OCI-LY1 (cell line): ENCODE measurements at regions not wholly inside any gene's neighbourhood (a gene's known extent, or its start where the extent isn't known, plus 50 kb on each side); places are given as distances from the start of the nearest gene placed in this dataset.

Experiments used
- H2AFZ ChIP-seq: fragments of 200-600 bp; sonication (generic), shearing (Covaris generic); 2 replicates; pipeline ENCODE4 v1.6.0; 2014; ENCODE audit warnings: antibody characterized with exemption, mild to moderate bottlenecking, low read length
- H3F3A ChIP-seq: fragments of 200-600 bp; sonication (generic), shearing (Covaris generic); 2 replicates; pipeline ENCODE4 v1.6.0; 2014; ENCODE audit warnings: mild to moderate bottlenecking, antibody characterized with exemption, low read length, moderate library complexity; ENCODE audit not compliant: insufficient read depth
- H3K27ac ChIP-seq: fragments of 200-600 bp; sonication (generic); 2 replicates; pipeline ENCODE4 v1.5.1; 2014; ENCODE audit warnings: low read length, mixed run types, mild to moderate bottlenecking, low read depth; ENCODE audit not compliant: poor library complexity, severe bottlenecking
- H3K27me3 ChIP-seq: fragments of 200-600 bp; sonication (generic); 2 replicates; pipeline ENCODE4 v1.6.0; 2014; ENCODE audit warnings: antibody characterized with exemption, mild to moderate bottlenecking, low read length, moderate library complexity; ENCODE audit not compliant: insufficient read depth
- H3K36me3 ChIP-seq: fragments of 200-600 bp; sonication (generic); 2 replicates; pipeline ENCODE4 v1.6.1; 2014; ENCODE audit warnings: mild to moderate bottlenecking, antibody characterized with exemption, low read length, moderate library complexity, mixed read lengths; ENCODE audit not compliant: insufficient read depth
- H3K4me1 ChIP-seq: fragments of 200-600 bp; sonication (generic); 2 replicates; pipeline ENCODE4 v1.5.1; 2014; ENCODE audit warnings: mild to moderate bottlenecking, low read length, moderate library complexity; ENCODE audit not compliant: insufficient read depth, severe bottlenecking
- H3K4me2 ChIP-seq: fragments of 200-600 bp; sonication (generic), shearing (Covaris generic); 2 replicates; pipeline ENCODE4 v1.6.1; 2014; ENCODE audit warnings: low read length
- H3K4me3 ChIP-seq: fragments of 200-600 bp; sonication (generic); 2 replicates; pipeline ENCODE4 v1.5.1; 2014; ENCODE audit warnings: low read length, low read depth, mild to moderate bottlenecking, mixed read lengths; ENCODE audit not compliant: poor library complexity, severe bottlenecking
- H3K79me2 ChIP-seq: fragments of 200-600 bp; shearing (Covaris generic); 2 replicates; pipeline ENCODE4 v1.6.1; 2016; ENCODE audit warnings: mixed run types, low read length, mixed read lengths; ENCODE audit not compliant: insufficient read depth
- H3K9ac ChIP-seq: fragments of 200-600 bp; sonication (generic), shearing (Covaris generic); 2 replicates; pipeline ENCODE4 v1.6.1; 2014; ENCODE audit warnings: mild to moderate bottlenecking, low read length, mixed read lengths
- H3K9me2 ChIP-seq: fragments of 200-600 bp; sonication (generic), shearing (Covaris generic); 2 replicates; pipeline ENCODE4 v1.6.1; 2014; ENCODE audit warnings: low read depth, mild to moderate bottlenecking, low read length, mixed read lengths
- H3K9me3 ChIP-seq: fragments of 200-600 bp; shearing (Covaris generic); 2 replicates; pipeline ENCODE4 v1.6.1; 2014; ENCODE audit warnings: low read length, mixed read lengths
- H4K20me1 ChIP-seq: fragments of 200-600 bp; sonication (generic), shearing (Covaris generic); 2 replicates; pipeline ENCODE4 v1.6.0; 2016; ENCODE audit warnings: mild to moderate bottlenecking, low read length; ENCODE audit not compliant: insufficient read depth
- EZH2 ChIP-seq: fragments of 200-600 bp; sonication (generic), shearing (Covaris generic); IDR thresholded peaks from 2 replicates; pipeline ENCODE4 v1.8.0; 2017; ENCODE audit warnings: borderline replicate concordance, mixed run types, mild to moderate bottlenecking, antibody characterized with exemption, low read length, moderate library complexity, mixed read lengths
- TF ChIP-seq, protein P1 (sequence below): fragments of 200-600 bp; sonication (generic), shearing (Covaris generic); IDR thresholded peaks from 2 replicates; pipeline ENCODE4 v1.5.1; 2017; ENCODE audit warnings: mild to moderate bottlenecking, antibody characterized with exemption, low read length, moderate library complexity, mixed read lengths

DNA sequence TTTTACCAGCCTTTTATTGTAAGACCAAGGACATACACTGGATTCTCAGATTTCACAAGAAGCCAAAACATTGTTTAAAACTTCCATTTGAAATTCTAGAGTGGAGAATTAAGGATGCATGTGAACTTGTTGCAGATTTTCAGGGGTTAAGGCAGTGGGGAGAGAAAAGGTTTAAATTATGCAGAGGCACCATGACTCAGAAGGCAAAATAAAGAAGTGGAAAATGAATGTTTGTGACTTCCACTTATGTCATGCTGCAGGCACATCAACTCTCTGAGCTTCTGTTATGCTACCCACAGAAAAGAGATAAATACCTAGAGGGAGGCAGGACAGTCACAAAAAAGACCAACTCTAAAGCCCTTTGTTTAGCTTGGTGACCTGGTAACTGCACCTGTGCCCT lies 84.4 kb upstream of the BET1 start:
- Histone ChIP-seq H3K4me1 (peaks cover 28% of the 10 kb centered on the region), H3K9ac (no peak overlapping the region; the same call in 1 of the 2 replicates), H3K27ac (no peak overlapping the region), H3K27me3 (no peaks in the 10 kb centered on the region), H3K9me2 (no peaks in the 10 kb centered on the region), H3F3A (no peaks in the 10 kb centered on the region), H2AFZ (no peak overlapping the region), H3K4me2 (peak overlapping the region; percentile 55; the same call in 1 of the 2 replicates), H3K79me2 (no peaks in the 10 kb centered on the region), H4K20me1 (no peaks in the 10 kb centered on the region), H3K4me3 (no peak overlapping the region), H3K36me3 (no peaks in the 10 kb centered on the region), H3K9me3 (no peaks in the 10 kb centered on the region)
- no peak for TF ChIP-seq EZH2
- TF ChIP-seq, protein P1, sequence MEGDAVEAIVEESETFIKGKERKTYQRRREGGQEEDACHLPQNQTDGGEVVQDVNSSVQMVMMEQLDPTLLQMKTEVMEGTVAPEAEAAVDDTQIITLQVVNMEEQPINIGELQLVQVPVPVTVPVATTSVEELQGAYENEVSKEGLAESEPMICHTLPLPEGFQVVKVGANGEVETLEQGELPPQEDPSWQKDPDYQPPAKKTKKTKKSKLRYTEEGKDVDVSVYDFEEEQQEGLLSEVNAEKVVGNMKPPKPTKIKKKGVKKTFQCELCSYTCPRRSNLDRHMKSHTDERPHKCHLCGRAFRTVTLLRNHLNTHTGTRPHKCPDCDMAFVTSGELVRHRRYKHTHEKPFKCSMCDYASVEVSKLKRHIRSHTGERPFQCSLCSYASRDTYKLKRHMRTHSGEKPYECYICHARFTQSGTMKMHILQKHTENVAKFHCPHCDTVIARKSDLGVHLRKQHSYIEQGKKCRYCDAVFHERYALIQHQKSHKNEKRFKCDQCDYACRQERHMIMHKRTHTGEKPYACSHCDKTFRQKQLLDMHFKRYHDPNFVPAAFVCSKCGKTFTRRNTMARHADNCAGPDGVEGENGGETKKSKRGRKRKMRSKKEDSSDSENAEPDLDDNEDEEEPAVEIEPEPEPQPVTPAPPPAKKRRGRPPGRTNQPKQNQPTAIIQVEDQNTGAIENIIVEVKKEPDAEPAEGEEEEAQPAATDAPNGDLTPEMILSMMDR = no peak

DNA sequence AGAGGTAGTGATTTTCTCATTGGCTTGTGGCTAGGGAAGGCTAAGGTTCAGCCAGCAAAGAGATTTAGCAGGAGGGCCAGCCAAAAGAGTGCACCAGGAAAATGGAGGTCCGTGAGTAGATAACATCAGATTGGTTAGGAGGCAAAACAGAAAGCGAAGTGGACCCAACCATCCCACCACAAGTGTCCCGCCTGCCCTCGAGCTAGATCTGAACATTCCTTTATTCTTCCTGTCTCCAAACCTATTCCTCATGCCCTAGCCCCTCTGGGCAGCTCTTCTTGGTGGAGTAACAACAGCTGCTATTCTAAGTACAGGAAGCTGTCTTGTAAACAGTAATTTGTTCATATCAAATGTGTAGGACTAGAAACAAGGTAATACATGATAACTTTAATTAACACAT lies 85.7 kb upstream of the BET1 start:
- H3K27me3 ChIP-seq = no peaks in the 10 kb centered on the region
- no peaks in the 10 kb centered on the region for H3K36me3 ChIP-seq
- no peak overlapping the region for H2AFZ ChIP-seq
- no peaks in the 10 kb centered on the region for H3K9me2 ChIP-seq
- TF ChIP-seq EZH2 = no peak
- TF ChIP-seq, protein P1 = no peak
- peaks cover 28% of the 10 kb centered on the region for H3K4me1 ChIP-seq
- H3F3A ChIP-seq = no peaks in the 10 kb centered on the region
- H3K9me3 ChIP-seq = no peaks in the 10 kb centered on the region
- no peak overlapping the region for H3K4me3 ChIP-seq
- H3K27ac ChIP-seq = no peak overlapping the region
- H3K4me2 ChIP-seq = no peak overlapping the region
- H3K79me2 ChIP-seq = no peaks in the 10 kb centered on the region
- H4K20me1 ChIP-seq = no peaks in the 10 kb centered on the region
- no peak overlapping the region for H3K9ac ChIP-seq

DNA sequence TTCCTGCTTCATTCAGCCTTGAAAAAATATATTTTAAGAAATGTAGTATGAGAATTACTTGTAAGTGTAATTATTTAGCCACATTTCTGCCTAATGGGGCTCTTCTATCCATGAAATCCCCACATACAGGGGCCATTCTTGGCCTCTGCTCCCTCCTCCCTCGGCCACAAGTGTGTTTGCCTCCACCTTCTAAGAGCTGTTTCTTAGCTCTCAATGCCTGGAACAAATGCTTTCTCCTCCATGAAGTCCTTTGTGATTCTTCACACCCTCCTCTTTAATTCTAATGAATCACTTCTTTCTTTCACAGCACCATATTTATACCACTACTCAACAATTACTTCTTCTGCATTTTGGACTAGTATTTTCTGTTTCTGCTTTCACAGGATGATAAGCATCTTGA lies 88.8 kb upstream of the BET1 start:
- H3K4me3 ChIP-seq = no peak overlapping the region
- H2AFZ ChIP-seq = no peak overlapping the region
- no peak overlapping the region for H3K4me2 ChIP-seq
- H3K27me3 ChIP-seq = no peaks in the 10 kb centered on the region
- no peaks in the 10 kb centered on the region for H3K9me3 ChIP-seq
- H3K79me2 ChIP-seq = no peaks in the 10 kb centered on the region
- H3K4me1 ChIP-seq = peaks cover 13% of the 10 kb centered on the region
- no peaks in the 10 kb centered on the region for H3K36me3 ChIP-seq
- H3F3A ChIP-seq = no peaks in the 10 kb centered on the region
- no peak for TF ChIP-seq EZH2
- H3K9me2 ChIP-seq = no peaks in the 10 kb centered on the region
- H4K20me1 ChIP-seq = no peaks in the 10 kb centered on the region
- H3K27ac ChIP-seq = no peak overlapping the region
- H3K9ac ChIP-seq = no peak overlapping the region

DNA sequence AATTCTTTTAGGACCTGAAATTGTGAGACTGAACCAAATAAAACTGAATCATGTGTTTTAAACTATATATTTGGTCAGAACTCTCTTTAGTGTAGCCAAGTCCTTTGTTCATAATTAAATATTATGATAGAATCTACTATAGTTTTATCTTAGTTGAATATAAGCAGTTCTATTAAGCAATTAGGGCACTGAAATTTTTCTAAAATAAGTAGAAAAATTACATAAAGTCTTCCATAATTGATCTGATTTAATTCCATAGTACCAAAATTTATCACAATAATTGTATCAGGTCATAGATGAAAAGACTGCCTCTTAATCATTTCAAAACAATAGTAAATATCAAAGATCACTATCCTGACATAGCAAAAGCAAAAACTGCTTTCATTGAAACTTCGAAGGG lies 90.1 kb upstream of the BET1 start:
- no peak for TF ChIP-seq EZH2
- TF ChIP-seq, protein P1 = no peak
- Histone ChIP-seq H3K27ac (no peak overlapping the region), H3F3A (no peaks in the 10 kb centered on the region), H3K27me3 (no peaks in the 10 kb centered on the region), H3K4me3 (no peak overlapping the region), H3K4me1 (no peaks in the 10 kb centered on the region), H3K79me2 (no peaks in the 10 kb centered on the region), H3K36me3 (no peaks in the 10 kb centered on the region), H3K9me3 (no peaks in the 10 kb centered on the region), H3K9me2 (no peaks in the 10 kb centered on the region), H3K4me2 (no peak overlapping the region), H4K20me1 (no peaks in the 10 kb centered on the region), H2AFZ (no peak overlapping the region), H3K9ac (no peak overlapping the region)
